CD1c-positive myeloid dendritic cell (primary cell): ENCODE measurements at regions not wholly inside any gene's neighbourhood (a gene's known extent, or its start where the extent isn't known, plus 50 kb on each side); places are given as distances from the start of the nearest gene placed in this dataset.
A peak's percentile ranks its signal among the peaks of the same experiment; 100 is the strongest.
"Not testable (repeated sequence)": the region's sequence is repeated elsewhere in the genome, so short reads cannot be mapped to it uniquely, and the experiment has no call there.

Experiments used
- DNase-seq: peaks from one replicate; pipeline ENCODE4 v3.0.0-alpha.2; 2016; ENCODE audit errors: extremely low spot score

- no peak for DNase-seq
Measured at GRCh38 chr1:177424744-177425143, 254.0 kb downstream of the BRINP2 start.

- DNase-seq, result no peak
Measured at GRCh38 chr1:177423090-177423489, 252.3 kb downstream of the BRINP2 start.

GRCh38 chr1:177413982-177414596 is 243.3 kb downstream of the BRINP2 start:
- no peak for DNase-seq

- DNase-seq, result no peak
Measured at GRCh38 chr1:177411381-177411780, 240.6 kb downstream of the BRINP2 start.

GRCh38 chr1:177410179-177410766 is 239.5 kb downstream of the BRINP2 start:
- DNase-seq, result no peak

GRCh38 chr1:177406323-177406722 is 235.6 kb downstream of the BRINP2 start:
- not testable (repeated sequence) for DNase-seq

GRCh38 chr1:177392336-177392735 is 221.6 kb downstream of the BRINP2 start:
- DNase-seq, result no peak

GRCh38 chr1:177385760-177386698 is 215.3 kb downstream of the BRINP2 start:
- no peak for DNase-seq

GRCh38 chr1:177384461-177384860 is 213.7 kb downstream of the BRINP2 start:
- DNase-seq, result no peak

- no peak for DNase-seq
Measured at GRCh38 chr1:177383715-177384114, 213.0 kb downstream of the BRINP2 start.

GRCh38 chr1:177377866-177378265 is 207.1 kb downstream of the BRINP2 start:
- no peak for DNase-seq

GRCh38 chr1:177368255-177368654 is 197.5 kb downstream of the BRINP2 start:
- no peak for DNase-seq

GRCh38 chr1:177366091-177366490 is 195.3 kb downstream of the BRINP2 start:
- DNase-seq, result no peak

GRCh38 chr1:177360791-177361190 is 190.0 kb downstream of the BRINP2 start:
- no peak for DNase-seq

- DNase-seq, result no peak
Measured at GRCh38 chr1:177356674-177357435, 186.1 kb downstream of the BRINP2 start.

GRCh38 chr1:177355575-177355974 is 184.8 kb downstream of the BRINP2 start:
- DNase-seq, result no peak

- no peak for DNase-seq
Measured at GRCh38 chr1:177354247-177354646, 183.5 kb downstream of the BRINP2 start.

GRCh38 chr1:177351361-177352108 is 180.8 kb downstream of the BRINP2 start:
- DNase-seq, result peak; percentile 4

GRCh38 chr1:177346790-177347359 is 176.1 kb downstream of the BRINP2 start:
- DNase-seq, result no peak

- no peak for DNase-seq
Measured at GRCh38 chr1:177343445-177343844, 172.7 kb downstream of the BRINP2 start.

GRCh38 chr1:177341773-177342172 is 171.0 kb downstream of the BRINP2 start:
- DNase-seq, result no peak
